Psoas muscle (tissue), 7 donors: ENCODE measurements at regions not wholly inside any gene's neighbourhood (a gene's known extent, or its start where the extent isn't known, plus 50 kb on each side); places are given as distances from the start of the nearest gene placed in this dataset.

Experiments
- ATAC-seq, 4 donors: fragments of 200-7000 bp; cut with Tn5 transposase; one replicate each; pipeline ENCODE4 v1.9.1; 2020; ENCODE audit warnings: moderate library complexity in 3 of 4, mild to moderate bottlenecking in 2 of 4
- DNase-seq, 2 donors: peaks; one replicate each; pipeline ENCODE4 v3.0.0-alpha.2; 2020
- H3K27ac ChIP-seq: fragments of 200-600 bp; one replicate; pipeline ENCODE4 v1.8.0; 2022
- H3K27me3 ChIP-seq, 3 donors: fragments of 200-600 bp in 1 of 3; one replicate each; pipeline versions ENCODE4 v1.6.1 to v1.8.0; 2013 to 2022; ENCODE audit warnings: low read length in 2 of 3, mild to moderate bottlenecking in 2 of 3, moderate library complexity in 1 of 3; ENCODE audit not compliant: insufficient read depth in 3 of 3
- H3K36me3 ChIP-seq, 2 donors: fragments of 200-600 bp in 1 of 2; one replicate each; pipeline versions ENCODE4 v1.6.1 to v1.8.0; 2013 to 2022; ENCODE audit warnings: low read depth in 1 of 2, mild to moderate bottlenecking in 1 of 2, moderate library complexity in 1 of 2; ENCODE audit not compliant: insufficient read depth in 1 of 2
- H3K4me1 ChIP-seq: fragments of 200-600 bp; one replicate; pipeline ENCODE4 v1.8.0; 2022
- H3K4me3 ChIP-seq: fragments of 200-600 bp; one replicate; pipeline ENCODE4 v1.8.0; 2022; ENCODE audit warnings: mild to moderate bottlenecking
- H3K9me3 ChIP-seq: fragments of 200-600 bp; one replicate; pipeline ENCODE4 v1.8.0; 2022
- CTCF ChIP-seq: fragments of 200-600 bp; IDR thresholded peaks from one replicate; pipeline ENCODE4 v1.8.0; 2022; ENCODE audit warnings: antibody characterized with exemption
- WGBS, 3 donors: extraction: QIAGEN DNeasy Blood & Tissue Kit; methylation state at CpG; one replicate each; pipeline versions ENCODE4 v1.1.6 to v1.1.7; 2013; 5-methylcytosine and 5-hydroxymethylcytosine counted together
- intact Hi-C, 2 donors: fragments of 100-400 bp; cut with DNase I; formaldehyde crosslinking; loops; one replicate each; pipeline versions ENCODE4 v1.11.0 to v1.14.2; 2022
- donor health status: healthy with polysubstance abuse.
- donor health status: DM: no; HTN: no; CAD: no; lungs with moderate emphysema.
- donor health status: Bipolar disorder and iron deficiency.
- donor health status: healthy.
- donor health status: DM: yes; HTN: yes; CAD: no.
- donor health status: DM: no; HTN: no; CAD: no.
- donor health status: DM: yes; HTN: yes; CAD: no.

- H3K4me1 ChIP-seq: no peaks in the 10 kb centered on the region
- no peaks in the 10 kb centered on the region for H3K27me3 ChIP-seq
- DNase-seq (no peak), ATAC-seq (no peak)
- H3K27ac ChIP-seq: no peak overlapping the region
- H3K4me3 ChIP-seq: no peak overlapping the region
- intact Hi-C loops: no loop called here
- no peak for TF ChIP-seq CTCF
- H3K9me3 ChIP-seq: no peaks in the 10 kb centered on the region
- H3K36me3 ChIP-seq: no peaks in the 10 kb centered on the region
- WGBS, 3 donors: 84 to 85% (median 84%) methylated on average over 14 of the region's 14 CpGs
Measured at GRCh38 chr2:45114221-45114955, 105.1 kb upstream of the SIX2 start.

- no peak overlapping the region for H3K27ac ChIP-seq
- DNase-seq (no peak), ATAC-seq (no peak)
- no peak for TF ChIP-seq CTCF
- WGBS, 3 donors: 89 to 98% (median 94%) methylated on average over 4 of the region's 4 CpGs
- H3K27me3 ChIP-seq: no peaks in the 10 kb centered on the region
- no peaks in the 10 kb centered on the region for H3K4me1 ChIP-seq
- H3K9me3 ChIP-seq: no peaks in the 10 kb centered on the region
- intact Hi-C loops: no loop called here
- H3K4me3 ChIP-seq: no peak overlapping the region
- no peaks in the 10 kb centered on the region for H3K36me3 ChIP-seq
Measured at GRCh38 chr2:45112750-45113149, 103.5 kb upstream of the SIX2 start.

DNA sequence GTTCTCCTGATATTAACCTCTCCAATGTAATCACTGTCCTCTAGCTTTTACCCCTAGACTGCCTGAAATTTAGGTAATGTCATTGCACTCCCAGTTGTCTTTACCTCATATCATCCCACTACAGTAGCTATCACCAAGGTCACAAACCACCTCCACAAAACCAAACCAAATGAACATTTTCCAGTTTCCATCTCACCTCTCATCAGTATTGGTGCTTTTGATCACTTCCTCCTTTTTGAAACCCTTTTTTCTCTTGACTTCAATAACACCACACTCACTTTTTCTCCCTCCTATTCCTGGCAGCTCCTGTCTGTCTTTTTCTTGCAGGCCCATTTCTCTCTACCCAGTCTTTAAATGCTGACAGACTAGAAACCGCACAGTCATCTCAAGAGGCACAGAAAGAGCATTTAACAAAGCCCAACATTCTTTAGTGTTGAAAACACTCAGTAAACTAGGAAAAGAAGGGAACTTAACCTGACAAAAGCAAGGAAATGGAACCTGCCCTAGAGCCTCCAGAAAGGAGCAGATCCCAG is 95.9 kb upstream of the SIX2 start:
- Histone ChIP-seq H3K9me3 (no peaks in the 10 kb centered on the region), H3K27ac (no peak overlapping the region), H3K36me3 (no peaks in the 10 kb centered on the region), H3K27me3 (no peaks in the 10 kb centered on the region), H3K4me1 (no peaks in the 10 kb centered on the region), H3K4me3 (no peak overlapping the region)
- WGBS, 3 donors: 92 to 100% (median 96%) methylated on average over 1 of the region's 1 CpG
- DNase-seq (no peak), ATAC-seq (no peak)
- intact Hi-C loops: no loop called here
- TF ChIP-seq CTCF: no peak

DNA sequence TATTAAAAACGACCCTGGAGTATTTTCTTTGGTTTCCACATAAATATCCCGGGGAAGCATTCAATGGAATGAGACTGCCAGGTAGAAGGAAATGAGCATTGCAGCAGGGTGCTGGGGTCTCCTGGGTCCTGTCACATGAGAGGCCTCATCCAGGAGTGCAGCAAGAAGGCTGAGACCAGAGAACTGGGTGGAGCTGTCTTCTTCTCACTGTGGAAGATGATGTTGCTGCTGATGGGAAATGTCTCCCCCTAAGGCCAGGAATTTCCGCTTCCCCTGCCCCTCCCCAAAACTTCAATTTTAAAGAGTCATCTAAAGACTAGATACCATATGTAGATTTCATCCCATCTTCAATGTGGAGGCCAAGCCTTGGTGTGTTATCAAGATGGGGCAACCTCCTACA is 95.2 kb upstream of the SIX2 start:
- H3K4me1 ChIP-seq: no peaks in the 10 kb centered on the region
- DNase-seq (no peak), ATAC-seq (no peak)
- H3K27ac ChIP-seq: no peak overlapping the region
- no peak for TF ChIP-seq CTCF
- H3K4me3 ChIP-seq: no peak overlapping the region
- intact Hi-C loops: no loop called here
- H3K27me3 ChIP-seq: no peaks in the 10 kb centered on the region
- 82 to 86% (median 83%) methylated on average over 3 of the region's 3 CpGs for WGBS, 3 donors
- no peaks in the 10 kb centered on the region for H3K9me3 ChIP-seq
- H3K36me3 ChIP-seq: no peaks in the 10 kb centered on the region
